Astrocyte (in vitro differentiated cells and primary cell): ENCODE measurements at regions not wholly inside any gene's neighbourhood (a gene's known extent, or its start where the extent isn't known, plus 50 kb on each side); places are given as distances from the start of the nearest gene placed in this dataset.

Source experiments
- EZH2 ChIP-seq: IDR thresholded peaks from 2 replicates; pipeline ENCODE4 v1.6.1; 2012; ENCODE audit warnings: mild to moderate bottlenecking, low read length, inconsistent platforms; ENCODE audit not compliant: insufficient read depth
- TF ChIP-seq, protein P1 (sequence below): IDR thresholded peaks from 2 replicates; pipeline ENCODE4 v1.5.1; 2011; ENCODE audit warnings: low read depth, mild to moderate bottlenecking, inconsistent platforms, low read length, moderate library complexity; ENCODE audit not compliant: insufficient read depth

- TF ChIP-seq, protein P1, sequence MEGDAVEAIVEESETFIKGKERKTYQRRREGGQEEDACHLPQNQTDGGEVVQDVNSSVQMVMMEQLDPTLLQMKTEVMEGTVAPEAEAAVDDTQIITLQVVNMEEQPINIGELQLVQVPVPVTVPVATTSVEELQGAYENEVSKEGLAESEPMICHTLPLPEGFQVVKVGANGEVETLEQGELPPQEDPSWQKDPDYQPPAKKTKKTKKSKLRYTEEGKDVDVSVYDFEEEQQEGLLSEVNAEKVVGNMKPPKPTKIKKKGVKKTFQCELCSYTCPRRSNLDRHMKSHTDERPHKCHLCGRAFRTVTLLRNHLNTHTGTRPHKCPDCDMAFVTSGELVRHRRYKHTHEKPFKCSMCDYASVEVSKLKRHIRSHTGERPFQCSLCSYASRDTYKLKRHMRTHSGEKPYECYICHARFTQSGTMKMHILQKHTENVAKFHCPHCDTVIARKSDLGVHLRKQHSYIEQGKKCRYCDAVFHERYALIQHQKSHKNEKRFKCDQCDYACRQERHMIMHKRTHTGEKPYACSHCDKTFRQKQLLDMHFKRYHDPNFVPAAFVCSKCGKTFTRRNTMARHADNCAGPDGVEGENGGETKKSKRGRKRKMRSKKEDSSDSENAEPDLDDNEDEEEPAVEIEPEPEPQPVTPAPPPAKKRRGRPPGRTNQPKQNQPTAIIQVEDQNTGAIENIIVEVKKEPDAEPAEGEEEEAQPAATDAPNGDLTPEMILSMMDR: no peak
- TF ChIP-seq EZH2: no peak
Observed at GRCh38 chr9:22992780-22993179, 546.2 kb downstream of the DMRTA1 start.
